ENCODE measurements at regions not wholly inside any gene's neighbourhood (a gene's known extent, or its start where the extent isn't known, plus 50 kb on each side); places are given as distances from the start of the nearest gene placed in this dataset.

DNA sequence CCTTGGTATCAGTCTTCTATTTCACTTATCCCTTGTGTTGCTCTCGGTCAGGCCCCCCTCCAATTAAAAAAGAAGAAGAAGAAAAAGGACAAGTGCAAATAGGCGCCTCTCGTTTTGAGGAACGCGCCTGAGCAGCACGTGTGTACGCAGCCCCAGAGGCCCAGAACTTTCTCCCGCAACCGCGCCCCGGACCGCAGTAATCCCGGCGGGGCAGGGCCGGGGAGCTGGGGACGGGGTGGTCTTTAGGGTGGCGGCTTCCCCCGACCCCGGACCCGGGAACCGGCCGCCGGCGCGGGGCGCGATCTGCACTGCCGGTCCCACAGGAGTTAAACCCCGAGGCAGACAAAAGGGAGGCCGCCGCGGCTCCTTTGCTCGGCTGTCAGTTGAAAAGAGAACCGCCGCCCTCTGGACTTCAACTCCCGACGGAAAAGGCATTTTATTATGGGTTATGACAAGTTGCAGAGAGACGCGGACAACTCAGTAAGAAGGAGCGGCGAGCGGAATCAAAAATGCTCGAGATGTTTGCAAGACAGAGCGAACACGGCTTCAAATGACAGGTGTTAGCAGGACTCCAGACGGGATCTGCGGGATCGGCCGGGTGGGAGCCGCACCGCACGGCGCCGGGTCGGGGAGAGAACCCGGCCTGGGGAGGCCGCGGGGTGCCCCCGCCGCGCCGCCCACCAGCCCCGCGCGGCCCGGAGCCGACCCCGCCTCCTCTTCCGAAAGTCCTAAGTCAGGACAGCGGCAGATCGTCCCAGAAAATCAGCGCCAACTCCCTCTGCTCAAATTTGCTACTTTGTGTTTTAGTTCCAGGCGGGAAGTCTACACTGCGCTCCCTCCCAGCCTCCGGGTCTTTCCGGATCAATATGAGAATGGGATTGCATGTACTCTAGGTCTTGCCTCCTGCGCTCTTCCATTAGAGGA lies 79.0 kb downstream of the NR2F2 start:
- Mint-ChIP-seq H3K4me3 (no peak overlapping the region), H3K36me3 (ENCODE audit: low read depth) (no peaks in the 10 kb centered on the region), H3K27ac (no peak overlapping the region), H3K9me3 (no peaks in the 10 kb centered on the region), H3K4me1 (ENCODE audit: low read depth) (peaks cover 14% of the 10 kb centered on the region), H3K27me3 (ENCODE audit: low read depth) (peaks cover 60% of the 10 kb centered on the region)
- CTCF ChIA-PET, result no interaction called here
- intact Hi-C loops (cut with micrococcal nuclease), result no loop called here
- DNase-seq, result no peak

DNA sequence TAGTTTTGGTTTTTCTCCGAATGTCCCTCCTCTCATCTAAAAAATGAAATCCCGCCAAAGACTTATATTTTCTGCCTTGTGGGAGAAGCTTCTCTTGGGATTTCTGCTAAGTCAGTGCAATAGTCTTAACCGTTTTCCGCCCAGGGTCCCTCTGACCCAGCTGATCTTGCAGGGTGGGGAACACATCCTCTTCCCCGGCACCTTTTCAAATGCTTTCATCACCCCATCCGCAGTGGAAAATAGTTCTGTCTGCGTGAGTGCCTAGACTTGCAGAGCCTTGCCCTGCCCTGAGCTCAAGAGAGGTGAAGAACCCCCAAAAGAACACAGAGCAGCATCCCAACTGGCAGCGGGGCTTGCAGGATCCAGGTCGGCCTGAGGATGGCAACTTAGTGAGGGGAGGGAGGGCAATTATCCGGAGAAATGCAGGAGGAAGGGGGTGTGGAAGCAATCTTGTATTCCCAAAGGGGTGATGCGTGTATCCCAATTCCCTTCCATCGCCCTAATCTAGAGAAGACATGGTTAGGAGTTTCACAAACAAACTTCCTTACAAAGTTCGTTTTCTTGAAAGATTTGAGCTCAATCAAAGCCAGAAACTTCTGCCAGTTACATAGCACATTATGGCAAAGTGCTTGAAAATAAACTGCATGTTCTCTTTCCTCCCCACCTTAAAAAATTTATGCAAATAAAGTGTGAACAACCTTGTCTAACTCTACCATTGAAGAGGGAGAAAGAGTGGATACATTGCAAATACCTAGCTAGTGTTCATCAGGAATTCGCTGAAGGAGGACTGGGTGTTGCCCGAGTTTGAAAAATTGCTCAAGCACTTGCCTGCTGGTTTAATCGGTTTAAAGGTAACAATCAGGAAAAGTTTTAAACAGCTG lies 79.9 kb downstream of the NR2F2 start:
- no peak overlapping the region for H3K27ac Mint-ChIP-seq
- CTCF ChIA-PET, result no interaction called here
- intact Hi-C loops (cut with micrococcal nuclease), result no loop called here

DNA sequence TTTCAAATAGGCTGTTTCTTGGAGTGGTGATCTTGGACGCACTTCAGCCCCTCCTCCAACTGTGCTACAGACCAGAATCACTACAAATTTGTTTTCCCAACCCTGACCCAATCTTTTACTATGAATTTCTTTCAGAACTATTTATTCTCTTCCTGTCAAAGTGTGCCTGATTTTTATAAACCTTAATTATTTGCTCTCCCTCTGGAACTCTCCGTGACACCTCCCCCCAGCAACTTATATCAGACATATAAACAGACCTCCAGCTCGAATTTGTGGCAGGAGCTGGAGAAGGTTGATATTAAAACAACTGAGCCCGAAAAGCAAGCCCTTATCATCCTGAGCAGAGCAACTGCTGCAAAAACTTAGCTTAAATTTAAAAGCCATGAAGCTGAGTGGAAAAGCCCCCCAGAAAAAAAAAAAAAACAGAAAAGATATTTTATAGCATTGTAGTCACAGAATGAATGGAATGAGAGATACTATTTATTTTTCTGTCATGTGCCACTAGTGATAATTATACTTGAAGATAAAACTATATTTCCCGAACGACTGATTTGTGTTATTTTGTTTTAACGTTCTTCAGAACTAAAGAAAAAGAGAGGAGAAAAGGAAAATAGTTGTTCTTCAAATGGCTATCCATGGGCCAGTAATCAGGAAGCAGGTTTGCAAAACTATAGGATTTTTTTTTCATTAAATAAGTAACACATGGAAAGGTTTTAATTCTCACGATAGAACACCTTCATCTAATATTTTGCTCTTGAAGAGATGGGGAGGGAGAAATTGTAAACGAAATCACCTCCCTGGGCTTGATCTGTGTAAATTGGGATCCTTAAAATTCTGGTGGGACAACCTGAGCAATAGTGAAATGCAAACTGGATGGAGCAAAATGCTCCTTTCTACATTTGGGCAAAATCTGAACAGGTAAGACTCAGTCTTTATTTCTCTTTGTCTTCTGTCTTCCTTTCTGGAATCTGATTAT lies 80.8 kb downstream of the NR2F2 start:
- DNase-seq, result no peak
- no peak overlapping the region for H3K4me3 Mint-ChIP-seq
- CTCF ChIA-PET, result interaction anchor here (0.6 kb wide), 1 partner anchor 608 kb away, joined by 6 read pairs; no protein-coding TSS in a partner anchor
- peaks cover 67% of the 10 kb centered on the region for H3K27me3 Mint-ChIP-seq (ENCODE audit: low read depth)
- H3K4me1 Mint-ChIP-seq (ENCODE audit: low read depth), result peaks cover 15% of the 10 kb centered on the region
- H3K27ac Mint-ChIP-seq, result no peak overlapping the region
- intact Hi-C loops (cut with micrococcal nuclease), result no loop called here
- H3K36me3 Mint-ChIP-seq (ENCODE audit: low read depth), result no peaks in the 10 kb centered on the region
- no peaks in the 10 kb centered on the region for H3K9me3 Mint-ChIP-seq

More for the DNA sequence above, 79.9 kb downstream of the NR2F2 start:
- H3K4me1 Mint-ChIP-seq (ENCODE audit: low read depth), result peaks cover 14% of the 10 kb centered on the region
- H3K9me3 Mint-ChIP-seq, result no peaks in the 10 kb centered on the region
- H3K27me3 Mint-ChIP-seq (ENCODE audit: low read depth), result peaks cover 67% of the 10 kb centered on the region
- no peak for DNase-seq
- no peaks in the 10 kb centered on the region for H3K36me3 Mint-ChIP-seq (ENCODE audit: low read depth)
- H3K4me3 Mint-ChIP-seq, result no peak overlapping the region

DNA sequence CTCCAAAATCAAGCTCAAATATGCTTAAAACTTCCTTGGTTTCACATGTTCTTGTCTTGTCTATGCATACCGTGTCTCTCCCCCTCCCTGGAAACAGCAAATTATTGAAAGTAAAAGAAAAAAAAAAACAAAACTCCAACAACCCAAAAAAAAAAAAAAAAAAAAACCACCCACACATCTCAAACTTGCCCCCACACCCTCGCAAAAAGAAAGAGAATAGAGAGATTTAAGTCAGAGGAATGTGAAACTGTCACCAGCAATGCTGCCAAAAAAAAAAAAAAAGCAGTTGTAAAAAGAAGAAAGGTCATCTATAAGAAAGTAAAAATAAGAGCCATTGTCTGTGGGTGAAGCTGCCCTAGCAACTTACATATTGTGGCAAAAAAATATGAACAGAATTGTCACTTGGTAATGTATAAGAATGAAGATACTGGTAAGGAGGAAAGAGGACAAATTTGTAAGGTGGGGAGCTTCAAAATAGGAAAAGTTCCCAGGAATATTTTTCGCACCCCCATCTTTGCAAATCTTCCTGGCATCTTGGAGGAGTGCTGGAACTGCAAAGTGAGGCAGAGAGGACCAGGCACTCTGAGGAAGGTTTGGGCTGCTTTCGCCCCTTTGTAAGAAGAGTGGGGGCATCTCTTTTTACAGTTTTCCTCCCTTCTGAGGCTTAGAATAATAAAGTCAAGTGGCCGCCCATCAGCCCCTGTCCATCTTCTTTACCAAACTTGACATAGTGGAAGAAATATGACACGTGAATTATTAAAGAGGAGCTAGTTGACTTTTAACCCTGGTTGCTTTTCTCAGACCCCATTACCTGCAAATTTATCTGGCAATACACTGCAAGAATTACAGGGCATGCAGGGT lies 81.8 kb downstream of the NR2F2 start:
- no peaks in the 10 kb centered on the region for H3K36me3 Mint-ChIP-seq (ENCODE audit: low read depth)
- peaks cover 66% of the 10 kb centered on the region for H3K27me3 Mint-ChIP-seq (ENCODE audit: low read depth)
- no peak overlapping the region for H3K4me3 Mint-ChIP-seq
- intact Hi-C loops (cut with micrococcal nuclease), result no loop called here
- CTCF ChIA-PET, result interaction anchor here (0.6 kb wide), 1 partner anchor 609 kb away, joined by 6 read pairs; no protein-coding TSS in a partner anchor
- no peaks in the 10 kb centered on the region for H3K9me3 Mint-ChIP-seq
- peaks cover 15% of the 10 kb centered on the region for H3K4me1 Mint-ChIP-seq (ENCODE audit: low read depth)
- H3K27ac Mint-ChIP-seq, result no peak overlapping the region
- DNase-seq, result no peak

DNA sequence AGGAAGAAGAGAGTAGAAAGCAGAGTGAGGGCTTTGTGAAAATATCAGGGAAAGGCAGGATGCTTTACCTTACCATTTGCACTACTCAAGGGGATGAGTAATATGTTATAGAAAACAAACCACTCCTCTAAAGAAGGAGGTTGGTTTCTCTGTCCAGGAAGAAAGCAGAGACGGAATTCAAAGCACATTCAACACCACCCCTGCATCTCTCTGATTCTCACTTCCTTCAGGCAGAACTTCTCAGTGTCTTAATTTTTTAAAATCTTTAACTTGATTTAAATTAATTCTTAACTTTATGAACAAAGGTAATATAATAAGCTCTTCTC lies 82.4 kb downstream of the NR2F2 start:
- CTCF ChIA-PET, result no interaction called here
- H3K27ac Mint-ChIP-seq, result no peak overlapping the region
- no peaks in the 10 kb centered on the region for H3K36me3 Mint-ChIP-seq (ENCODE audit: low read depth)
- H3K9me3 Mint-ChIP-seq, result no peaks in the 10 kb centered on the region
- no peak for DNase-seq
- peaks cover 67% of the 10 kb centered on the region for H3K27me3 Mint-ChIP-seq (ENCODE audit: low read depth)
- intact Hi-C loops (cut with micrococcal nuclease), result no loop called here
- H3K4me3 Mint-ChIP-seq, result no peak overlapping the region
- H3K4me1 Mint-ChIP-seq (ENCODE audit: low read depth), result peaks cover 13% of the 10 kb centered on the region

DNA sequence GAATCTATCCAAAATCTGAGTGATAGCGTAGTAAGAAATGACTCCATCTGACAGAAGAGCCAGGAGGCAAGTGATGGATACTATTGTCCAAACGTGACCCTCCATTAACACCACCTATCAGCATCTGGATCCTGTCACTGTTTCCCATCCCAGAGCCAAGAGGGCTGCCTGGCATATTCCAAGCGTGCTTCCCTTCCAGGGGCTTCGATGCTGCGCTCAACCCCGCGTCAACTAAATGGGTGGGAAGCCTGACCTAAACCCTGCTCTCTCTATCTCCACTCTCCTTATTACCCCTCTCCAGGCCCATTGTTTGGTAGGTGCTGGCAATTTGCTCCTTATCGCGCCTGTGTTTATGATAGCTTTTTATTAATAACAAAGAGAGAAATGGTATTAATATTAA lies 83.2 kb downstream of the NR2F2 start:
- H3K27ac Mint-ChIP-seq, result no peak overlapping the region
- intact Hi-C loops (cut with micrococcal nuclease), result loop anchor here (2.0 kb wide), 1 partner anchor 55 kb away; no protein-coding TSS in a partner anchor
- H3K4me1 Mint-ChIP-seq (ENCODE audit: low read depth), result peaks cover 11% of the 10 kb centered on the region
- CTCF ChIA-PET, result no interaction called here
- no peak for DNase-seq
- H3K9me3 Mint-ChIP-seq, result no peaks in the 10 kb centered on the region
- H3K4me3 Mint-ChIP-seq, result no peak overlapping the region
- H3K36me3 Mint-ChIP-seq (ENCODE audit: low read depth), result no peaks in the 10 kb centered on the region
- H3K27me3 Mint-ChIP-seq (ENCODE audit: low read depth), result peaks cover 71% of the 10 kb centered on the region

DNA sequence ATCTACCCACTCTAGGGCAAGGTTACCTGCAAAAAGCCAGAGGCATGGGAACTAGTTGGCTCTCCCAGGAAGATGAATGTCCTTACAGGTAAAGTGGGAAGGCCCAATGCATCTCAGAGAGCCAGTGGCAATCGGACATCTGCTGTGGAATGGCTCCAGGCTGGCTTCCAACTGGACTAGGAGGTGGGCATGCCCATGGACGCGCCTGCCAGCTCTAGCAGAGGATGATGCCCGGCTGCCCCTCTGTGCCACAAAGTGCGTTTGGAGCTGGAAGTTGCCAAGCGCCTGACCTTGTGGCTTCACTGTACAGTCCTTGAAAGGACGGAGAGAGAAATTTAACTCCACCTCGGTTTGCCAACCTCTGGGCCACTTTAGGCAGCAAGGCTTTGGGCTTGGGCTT lies 84.4 kb downstream of the NR2F2 start:
- Mint-ChIP-seq H3K9me3 (no peaks in the 10 kb centered on the region), H3K4me1 (ENCODE audit: low read depth) (peaks cover 4% of the 10 kb centered on the region), H3K4me3 (no peak overlapping the region), H3K27me3 (ENCODE audit: low read depth) (peaks cover 74% of the 10 kb centered on the region), H3K27ac (no peak overlapping the region), H3K36me3 (ENCODE audit: low read depth) (no peaks in the 10 kb centered on the region)
- no peak for DNase-seq
- CTCF ChIA-PET, result no interaction called here
- intact Hi-C loops (cut with micrococcal nuclease), result loop anchor here (2.0 kb wide), 1 partner anchor 56 kb away; no protein-coding TSS in a partner anchor

DNA sequence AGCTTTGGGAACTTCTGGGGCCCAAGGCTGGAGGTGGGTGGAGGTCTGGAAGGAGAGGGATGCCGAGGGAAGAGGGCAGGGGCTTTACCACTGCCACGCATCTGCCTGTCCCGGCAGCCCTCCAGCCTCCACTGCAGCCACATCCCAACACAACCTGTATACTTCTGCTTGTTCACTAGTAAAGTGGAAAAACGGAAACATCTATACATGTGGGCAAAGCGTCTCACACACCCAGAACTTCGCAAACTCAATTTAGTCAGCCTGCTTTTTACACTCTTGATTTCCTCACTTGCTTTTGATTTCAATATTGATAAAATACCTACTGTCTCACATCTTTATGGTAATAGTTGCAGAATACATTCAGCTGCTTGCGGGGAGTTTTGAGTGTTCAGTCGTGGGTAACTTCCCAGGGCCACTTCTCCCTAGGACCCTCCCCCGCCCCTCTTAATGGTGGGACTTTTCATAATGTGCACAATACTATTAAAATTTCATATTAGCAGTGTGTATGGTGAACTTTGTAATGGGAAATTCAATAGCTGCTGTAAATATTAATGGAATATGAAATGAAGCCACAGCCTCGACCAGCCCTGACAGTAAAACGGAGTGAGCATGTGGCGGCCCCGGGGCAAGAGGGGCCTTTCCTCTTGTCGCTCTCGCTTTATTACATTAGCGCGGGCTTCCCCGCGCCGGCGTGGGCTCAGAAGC lies 85.2 kb downstream of the NR2F2 start:
- no peak overlapping the region for H3K4me3 Mint-ChIP-seq
- H3K27me3 Mint-ChIP-seq (ENCODE audit: low read depth), result peaks cover 76% of the 10 kb centered on the region
- no peaks in the 10 kb centered on the region for H3K9me3 Mint-ChIP-seq
- intact Hi-C loops (cut with micrococcal nuclease), result loop anchor here (2.0 kb wide), 1 partner anchor 57 kb away; no protein-coding TSS in a partner anchor
- H3K36me3 Mint-ChIP-seq (ENCODE audit: low read depth), result no peaks in the 10 kb centered on the region
- no peak overlapping the region for H3K27ac Mint-ChIP-seq
- DNase-seq, result no peak
- peaks cover 1% of the 10 kb centered on the region for H3K4me1 Mint-ChIP-seq (ENCODE audit: low read depth)
- CTCF ChIA-PET, result no interaction called here

DNA sequence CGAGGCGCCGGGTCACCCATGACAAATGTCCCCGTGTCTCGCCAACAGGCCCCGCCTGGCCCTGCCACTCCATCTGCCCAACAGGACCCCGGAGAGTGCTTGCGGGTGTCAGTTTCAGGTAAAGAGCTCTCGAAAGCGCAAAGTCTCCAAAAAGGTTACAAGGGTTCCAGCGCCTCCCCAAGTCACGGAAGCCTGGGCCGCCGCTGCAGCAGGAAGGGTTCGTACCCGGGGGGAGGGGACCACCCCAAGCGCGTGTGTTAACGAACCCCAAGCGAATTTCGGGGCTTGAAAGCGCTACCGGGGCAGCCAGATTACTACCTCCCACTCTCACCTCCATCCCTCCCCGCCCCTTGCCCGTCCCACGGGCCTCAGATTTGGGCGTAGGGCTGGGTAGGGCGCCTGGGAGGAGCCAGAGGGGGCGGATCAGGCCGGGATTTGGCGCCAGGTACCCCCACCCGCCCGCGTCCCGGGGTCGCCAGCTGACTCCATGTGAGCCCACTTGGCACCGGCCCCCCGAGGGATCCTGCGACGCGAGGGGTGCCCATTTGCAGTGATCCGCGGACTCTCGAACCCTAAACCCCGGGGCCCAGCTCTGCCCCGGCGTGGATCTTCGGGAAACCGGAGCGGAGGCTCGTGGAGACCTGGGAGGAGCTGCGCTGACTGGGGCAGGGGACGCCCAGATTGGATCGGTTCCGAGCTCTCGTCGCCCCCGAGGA lies 85.9 kb downstream of the NR2F2 start:
- Mint-ChIP-seq H3K27me3 (ENCODE audit: low read depth) (peaks cover 74% of the 10 kb centered on the region), H3K4me1 (ENCODE audit: low read depth) (peaks cover 1% of the 10 kb centered on the region), H3K36me3 (ENCODE audit: low read depth) (no peaks in the 10 kb centered on the region), H3K9me3 (no peaks in the 10 kb centered on the region), H3K27ac (no peak overlapping the region), H3K4me3 (no peak overlapping the region)
- no peak for DNase-seq
- intact Hi-C loops (cut with micrococcal nuclease), result no loop called here
- CTCF ChIA-PET, result no interaction called here

DNA sequence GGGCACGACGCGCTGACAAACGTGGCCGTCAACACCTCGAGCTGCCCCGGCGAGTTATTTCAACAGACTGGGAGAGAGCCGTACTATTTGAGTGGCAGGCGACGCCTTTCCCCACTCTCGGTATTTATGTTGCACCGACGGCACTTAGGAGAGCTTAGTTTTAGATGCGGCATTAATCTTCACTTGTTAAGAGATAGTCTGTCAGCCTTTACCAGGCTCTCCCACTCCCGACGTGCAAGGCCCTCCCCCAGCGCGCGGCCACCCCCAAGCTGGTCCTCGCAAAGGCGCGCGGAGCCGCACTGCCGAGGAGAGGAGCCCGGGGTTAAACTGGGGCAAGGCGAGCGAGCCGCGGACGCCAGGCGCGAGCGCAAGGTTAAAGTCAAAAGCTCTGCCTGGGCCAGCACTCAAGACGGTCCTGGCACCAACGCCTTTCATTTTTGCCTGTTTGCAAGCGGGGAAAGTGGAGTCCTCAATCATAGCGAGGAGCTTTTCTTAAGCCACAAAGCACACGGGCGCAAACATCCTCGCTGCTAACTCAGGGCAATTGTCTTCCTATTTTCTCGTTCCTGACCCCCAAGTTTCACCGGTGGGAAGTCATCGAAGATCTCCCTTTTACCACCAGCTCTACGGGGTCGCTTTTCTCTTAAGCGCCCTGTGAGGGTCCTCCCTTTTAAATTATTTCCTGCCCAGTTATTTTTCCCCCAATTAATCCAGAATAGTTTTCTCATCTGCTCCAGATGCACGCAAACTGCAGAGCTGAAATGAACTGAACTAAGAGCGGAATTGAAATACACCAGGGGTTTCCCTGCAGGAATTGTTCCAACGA lies 86.6 kb downstream of the NR2F2 start:
- peaks cover 74% of the 10 kb centered on the region for H3K27me3 Mint-ChIP-seq (ENCODE audit: low read depth)
- no peak overlapping the region for H3K27ac Mint-ChIP-seq
- no peaks in the 10 kb centered on the region for H3K9me3 Mint-ChIP-seq
- H3K4me3 Mint-ChIP-seq, result no peak overlapping the region
- no peak for DNase-seq
- CTCF ChIA-PET, result no interaction called here
- H3K4me1 Mint-ChIP-seq (ENCODE audit: low read depth), result peaks cover 1% of the 10 kb centered on the region
- no peaks in the 10 kb centered on the region for H3K36me3 Mint-ChIP-seq (ENCODE audit: low read depth)
- intact Hi-C loops (cut with micrococcal nuclease), result no loop called here

All from activated naive CD4-positive, alpha-beta T cell treated with anti-CD3 and anti-CD28 coated beads for 36 hours (primary cell).